Endodermal cell (in vitro differentiated cells): ENCODE measurements at regions not wholly inside any gene's neighbourhood (a gene's known extent, or its start where the extent isn't known, plus 50 kb on each side); places are given as distances from the start of the nearest gene placed in this dataset.

Experiments used
- DNase-seq: peaks from one replicate; pipeline ENCODE4 v3.0.0-alpha.2; 2017
- H3K27ac ChIP-seq: 2 replicates; pipeline ENCODE4 v1.5.1; 2013; ENCODE audit warnings: mild to moderate bottlenecking, low read depth, low read length, moderate library complexity
- H3K27me3 ChIP-seq: 2 replicates; pipeline ENCODE4 v1.6.1; 2013; ENCODE audit warnings: mild to moderate bottlenecking, low read length, moderate library complexity; ENCODE audit not compliant: insufficient read depth, control insufficient read depth, poor library complexity, severe bottlenecking
- H3K36me3 ChIP-seq: 2 replicates; pipeline ENCODE4 v1.7.0; 2013; ENCODE audit warnings: mild to moderate bottlenecking, low read length, moderate library complexity; ENCODE audit not compliant: control insufficient read depth, insufficient read depth
- H3K4me1 ChIP-seq: one replicate; pipeline ENCODE4 v1.7.0; 2013; ENCODE audit warnings: low read length; ENCODE audit not compliant: control insufficient read depth, insufficient read depth
- H3K4me3 ChIP-seq: 2 replicates; pipeline ENCODE4 v1.5.1; 2013; ENCODE audit warnings: mild to moderate bottlenecking, low read length, moderate library complexity
- H3K9ac ChIP-seq: 2 replicates; pipeline ENCODE4 v1.6.1; 2013; ENCODE audit warnings: mild to moderate bottlenecking, low read length, moderate library complexity; ENCODE audit not compliant: poor library complexity, severe bottlenecking; ENCODE audit errors: extremely low read depth
- H3K9me3 ChIP-seq: 2 replicates; pipeline ENCODE4 v1.6.1; 2013; ENCODE audit warnings: mild to moderate bottlenecking, low read length, moderate library complexity; ENCODE audit not compliant: control insufficient read depth
- H3K27ac Mint-ChIP-seq: 2 replicates; pipeline ENCODE4 v1.8.0; 2020; ENCODE audit warnings: mixed read lengths
- H3K27me3 Mint-ChIP-seq: 2 replicates; pipeline ENCODE4 v1.8.0; 2021; ENCODE audit warnings: mild to moderate bottlenecking, mixed read lengths; ENCODE audit not compliant: insufficient read depth
- H3K36me3 Mint-ChIP-seq: 2 replicates; pipeline ENCODE4 v1.8.0; 2020; ENCODE audit warnings: low read depth, mixed read lengths
- H3K4me1 Mint-ChIP-seq: 2 replicates; pipeline ENCODE4 v1.8.0; 2020; ENCODE audit warnings: mixed read lengths
- H3K4me3 Mint-ChIP-seq: 2 replicates; pipeline ENCODE4 v1.8.0; 2020; ENCODE audit warnings: mild to moderate bottlenecking, moderate library complexity, mixed read lengths
- H3K9me3 Mint-ChIP-seq: 2 replicates; pipeline ENCODE4 v1.8.0; 2020; ENCODE audit warnings: mild to moderate bottlenecking, mixed read lengths
- WGBS, 2 experiments: methylation state at CpG; one replicate each; pipeline versions ENCODE4 v1.1.5 to v1.1.7; 2013; ENCODE audit warnings: missing lambda C conversion rate in 2 of 2, mixed read lengths in 1 of 2; ENCODE audit not compliant: insufficient coverage in 1 of 2, insufficient read length in 1 of 2; 5-methylcytosine and 5-hydroxymethylcytosine counted together
- TF ChIP-seq, protein P1 (sequence below): fragments of 200-600 bp; sonication (generic); conservative IDR thresholded peaks from 2 replicates; pipeline ENCODE4 v1.5.0; 2021; ENCODE audit warnings: antibody characterized with exemption, mild to moderate bottlenecking

- H3K27me3 ChIP-seq = no peaks in the 10 kb centered on the region
- DNase-seq = no peak
- no peaks in the 10 kb centered on the region for H3K9me3 Mint-ChIP-seq
- no peaks in the 10 kb centered on the region for H3K9me3 ChIP-seq
- peaks cover 2% of the 10 kb centered on the region for H3K27me3 Mint-ChIP-seq
- no peak overlapping the region for H3K9ac ChIP-seq
- WGBS, 2 experiments = 88 to 95% methylated on average over 4 of the region's 4 CpGs
- H3K4me1 Mint-ChIP-seq = peaks cover 2% of the 10 kb centered on the region
- TF ChIP-seq, protein P1, sequence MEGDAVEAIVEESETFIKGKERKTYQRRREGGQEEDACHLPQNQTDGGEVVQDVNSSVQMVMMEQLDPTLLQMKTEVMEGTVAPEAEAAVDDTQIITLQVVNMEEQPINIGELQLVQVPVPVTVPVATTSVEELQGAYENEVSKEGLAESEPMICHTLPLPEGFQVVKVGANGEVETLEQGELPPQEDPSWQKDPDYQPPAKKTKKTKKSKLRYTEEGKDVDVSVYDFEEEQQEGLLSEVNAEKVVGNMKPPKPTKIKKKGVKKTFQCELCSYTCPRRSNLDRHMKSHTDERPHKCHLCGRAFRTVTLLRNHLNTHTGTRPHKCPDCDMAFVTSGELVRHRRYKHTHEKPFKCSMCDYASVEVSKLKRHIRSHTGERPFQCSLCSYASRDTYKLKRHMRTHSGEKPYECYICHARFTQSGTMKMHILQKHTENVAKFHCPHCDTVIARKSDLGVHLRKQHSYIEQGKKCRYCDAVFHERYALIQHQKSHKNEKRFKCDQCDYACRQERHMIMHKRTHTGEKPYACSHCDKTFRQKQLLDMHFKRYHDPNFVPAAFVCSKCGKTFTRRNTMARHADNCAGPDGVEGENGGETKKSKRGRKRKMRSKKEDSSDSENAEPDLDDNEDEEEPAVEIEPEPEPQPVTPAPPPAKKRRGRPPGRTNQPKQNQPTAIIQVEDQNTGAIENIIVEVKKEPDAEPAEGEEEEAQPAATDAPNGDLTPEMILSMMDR = no peak
- no peak overlapping the region for H3K27ac Mint-ChIP-seq
- H3K4me3 Mint-ChIP-seq = no peak overlapping the region
- no peaks in the 10 kb centered on the region for H3K36me3 ChIP-seq
- H3K4me1 ChIP-seq = no peaks in the 10 kb centered on the region
- no peak overlapping the region for H3K4me3 ChIP-seq
- H3K27ac ChIP-seq = no peak overlapping the region
- H3K36me3 Mint-ChIP-seq = no peaks in the 10 kb centered on the region
Measured at GRCh38 chr9:85182383-85182782, 512.9 kb downstream of the NTRK2 start.

DNA sequence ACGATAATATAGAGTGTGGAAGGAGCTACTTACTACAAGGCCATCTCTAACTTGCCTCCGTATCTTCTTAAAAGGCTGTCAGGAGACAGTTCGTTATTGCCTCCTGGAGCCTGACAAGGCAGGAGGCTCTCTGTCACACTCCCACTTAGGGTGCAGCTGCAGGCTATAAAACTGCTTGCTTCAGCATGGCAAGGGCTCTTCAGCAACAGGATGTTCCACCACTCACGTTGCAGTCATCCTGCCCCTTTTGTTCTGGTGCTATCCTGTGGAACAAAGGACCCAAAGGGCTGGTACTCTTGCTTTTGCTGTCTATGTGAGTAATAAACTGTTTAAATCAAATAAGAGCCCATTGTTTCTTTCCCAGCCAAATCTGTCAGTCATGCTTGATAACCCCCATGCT lies 508.9 kb downstream of the NTRK2 start:
- Histone ChIP-seq H3K27me3 (no peaks in the 10 kb centered on the region), H3K4me3 (no peak overlapping the region), H3K9ac (no peak overlapping the region), H3K9me3 (no peaks in the 10 kb centered on the region), H3K36me3 (no peaks in the 10 kb centered on the region), H3K4me1 (no peaks in the 10 kb centered on the region), H3K27ac (no peak overlapping the region)
- Mint-ChIP-seq H3K4me3 (no peak overlapping the region), H3K27me3 (no peaks in the 10 kb centered on the region), H3K36me3 (no peaks in the 10 kb centered on the region), H3K4me1 (peaks cover 2% of the 10 kb centered on the region), H3K9me3 (no peaks in the 10 kb centered on the region), H3K27ac (no peak overlapping the region)
- 66% methylated on average over 3 to 4 of the region's 4 CpGs for WGBS, 2 experiments
- DNase-seq = no peak
- TF ChIP-seq, protein P1 = no peak

- Histone ChIP-seq H3K9ac (no peak overlapping the region), H3K36me3 (no peaks in the 10 kb centered on the region), H3K27ac (no peak overlapping the region), H3K9me3 (peaks cover 19% of the 10 kb centered on the region), H3K4me3 (no peak overlapping the region), H3K27me3 (no peaks in the 10 kb centered on the region), H3K4me1 (peaks cover 11% of the 10 kb centered on the region)
- Mint-ChIP-seq H3K27me3 (no peaks in the 10 kb centered on the region), H3K9me3 (peaks cover 12% of the 10 kb centered on the region), H3K27ac (no peak overlapping the region), H3K4me3 (no peak overlapping the region), H3K36me3 (peaks cover 7% of the 10 kb centered on the region), H3K4me1 (peaks cover 13% of the 10 kb centered on the region)
- 75 to 94% methylated on average over 1 of the region's 1 CpG for WGBS, 2 experiments
- TF ChIP-seq, protein P1 = no peak
- DNase-seq = no peak
Measured at GRCh38 chr9:85173967-85174366, 504.4 kb downstream of the NTRK2 start.
